DOHH2 (cell line): ENCODE measurements at regions not wholly inside any gene's neighbourhood (a gene's known extent, or its start where the extent isn't known, plus 50 kb on each side); places are given as distances from the start of the nearest gene placed in this dataset.

ENCODE experiments used
- EZH2phosphoT487 ChIP-seq: fragments of 200-600 bp; sonication (generic); IDR thresholded peaks from 2 replicates; pipeline ENCODE4 v1.6.1; 2017; ENCODE audit warnings: borderline replicate concordance, mild to moderate bottlenecking, antibody characterized with exemption, low read length, moderate library complexity, mixed read lengths
- TF ChIP-seq, protein P1 (sequence below): fragments of 200-600 bp; sonication (generic); IDR thresholded peaks from one replicate; pipeline ENCODE4 v1.5.1; 2014; ENCODE audit warnings: antibody characterized with exemption, mild to moderate bottlenecking, low read depth, low read length; ENCODE audit not compliant: poor library complexity, severe bottlenecking

DNA sequence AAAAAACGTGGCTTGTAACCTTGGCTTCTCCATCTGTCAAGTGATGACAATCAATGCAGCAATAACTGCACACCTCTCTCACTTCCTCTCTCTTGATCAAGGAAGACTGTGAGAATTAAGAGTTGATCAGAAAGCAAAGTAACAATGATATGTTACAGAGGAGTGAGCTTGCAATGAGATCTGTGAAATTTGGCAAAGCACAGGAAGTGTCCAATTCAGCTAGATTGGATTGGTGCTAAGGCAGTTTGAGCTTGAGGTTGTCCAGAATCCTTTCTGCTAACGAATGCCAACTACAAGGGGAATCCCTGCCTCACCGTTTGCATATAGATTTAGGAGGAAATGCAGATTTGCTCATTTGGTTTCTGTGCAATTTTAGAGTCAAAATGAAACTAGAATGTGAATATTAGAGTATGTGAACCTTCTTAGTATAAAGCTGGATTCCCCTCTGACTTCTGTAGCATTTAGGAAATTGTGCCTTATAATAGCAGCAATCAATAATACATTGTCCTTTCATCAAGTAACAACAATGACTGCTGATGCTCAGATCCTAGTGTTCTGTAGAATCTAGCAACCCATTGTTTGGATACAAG, 346.4 kb downstream of the PTTG2 start:
- TF ChIP-seq, protein P1, sequence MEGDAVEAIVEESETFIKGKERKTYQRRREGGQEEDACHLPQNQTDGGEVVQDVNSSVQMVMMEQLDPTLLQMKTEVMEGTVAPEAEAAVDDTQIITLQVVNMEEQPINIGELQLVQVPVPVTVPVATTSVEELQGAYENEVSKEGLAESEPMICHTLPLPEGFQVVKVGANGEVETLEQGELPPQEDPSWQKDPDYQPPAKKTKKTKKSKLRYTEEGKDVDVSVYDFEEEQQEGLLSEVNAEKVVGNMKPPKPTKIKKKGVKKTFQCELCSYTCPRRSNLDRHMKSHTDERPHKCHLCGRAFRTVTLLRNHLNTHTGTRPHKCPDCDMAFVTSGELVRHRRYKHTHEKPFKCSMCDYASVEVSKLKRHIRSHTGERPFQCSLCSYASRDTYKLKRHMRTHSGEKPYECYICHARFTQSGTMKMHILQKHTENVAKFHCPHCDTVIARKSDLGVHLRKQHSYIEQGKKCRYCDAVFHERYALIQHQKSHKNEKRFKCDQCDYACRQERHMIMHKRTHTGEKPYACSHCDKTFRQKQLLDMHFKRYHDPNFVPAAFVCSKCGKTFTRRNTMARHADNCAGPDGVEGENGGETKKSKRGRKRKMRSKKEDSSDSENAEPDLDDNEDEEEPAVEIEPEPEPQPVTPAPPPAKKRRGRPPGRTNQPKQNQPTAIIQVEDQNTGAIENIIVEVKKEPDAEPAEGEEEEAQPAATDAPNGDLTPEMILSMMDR: no peak
- TF ChIP-seq EZH2phosphoT487: no peak
